CD1c-positive myeloid dendritic cell (primary cell): ENCODE measurements at regions not wholly inside any gene's neighbourhood (a gene's known extent, or its start where the extent isn't known, plus 50 kb on each side); places are given as distances from the start of the nearest gene placed in this dataset.

Experiments
- DNase-seq: peaks from one replicate; pipeline ENCODE4 v3.0.0-alpha.2; 2016; ENCODE audit errors: extremely low spot score

DNA sequence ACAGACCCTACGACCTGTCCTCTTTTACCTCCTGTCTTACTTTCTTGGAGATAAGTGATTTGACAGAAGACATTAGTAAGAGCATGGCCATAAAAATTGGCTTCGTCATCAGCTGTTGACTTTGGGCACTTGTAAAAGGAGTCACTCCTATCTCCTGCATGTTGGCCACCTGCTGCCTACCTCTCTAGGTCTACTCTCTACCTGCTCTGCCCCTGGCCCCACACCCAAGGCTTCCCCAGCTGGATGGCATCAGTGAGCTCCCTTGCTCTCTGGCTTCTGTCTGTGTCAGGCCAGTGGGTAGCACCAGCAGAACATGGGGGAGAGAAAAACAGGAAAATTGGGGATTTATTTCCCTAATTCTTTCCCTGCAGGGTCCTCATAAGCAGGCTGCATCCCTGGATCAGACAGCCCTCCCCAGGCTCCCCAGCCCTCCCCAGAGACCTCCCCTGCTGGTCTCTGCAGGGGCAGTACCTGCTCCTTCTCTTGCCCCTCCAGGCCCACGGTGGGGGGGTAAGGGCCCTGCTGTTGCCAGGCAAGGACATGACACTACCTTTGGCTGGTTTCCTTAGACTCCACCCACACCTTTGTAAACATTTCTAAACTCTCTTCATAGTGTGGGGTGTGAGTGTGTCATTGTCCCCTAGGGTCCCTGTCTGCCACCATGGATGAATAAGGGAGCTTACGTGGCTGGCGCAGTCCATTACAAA, 157.0 kb upstream of the NECTIN1 start:
- DNase-seq = no peak

DNA sequence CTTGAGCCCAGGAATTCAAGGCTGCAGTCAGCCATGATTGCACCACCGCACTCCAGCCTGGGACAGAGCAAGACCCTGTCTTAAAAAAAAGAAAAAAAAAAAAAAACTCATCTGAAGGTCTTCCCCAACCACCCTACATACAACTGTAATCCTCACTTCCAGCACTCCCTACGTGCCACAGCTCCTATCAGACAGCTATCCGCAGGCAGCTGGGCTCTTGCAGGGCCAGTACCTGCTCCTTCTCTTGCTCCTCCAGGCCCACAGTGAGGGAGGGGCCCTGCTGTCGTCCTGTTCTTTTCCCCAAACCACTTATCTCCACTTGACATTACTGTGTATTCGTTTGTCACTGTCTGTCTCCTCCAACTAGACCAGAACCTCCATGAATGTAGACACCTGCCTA, 156.1 kb upstream of the NECTIN1 start:
- DNase-seq = no peak

DNA sequence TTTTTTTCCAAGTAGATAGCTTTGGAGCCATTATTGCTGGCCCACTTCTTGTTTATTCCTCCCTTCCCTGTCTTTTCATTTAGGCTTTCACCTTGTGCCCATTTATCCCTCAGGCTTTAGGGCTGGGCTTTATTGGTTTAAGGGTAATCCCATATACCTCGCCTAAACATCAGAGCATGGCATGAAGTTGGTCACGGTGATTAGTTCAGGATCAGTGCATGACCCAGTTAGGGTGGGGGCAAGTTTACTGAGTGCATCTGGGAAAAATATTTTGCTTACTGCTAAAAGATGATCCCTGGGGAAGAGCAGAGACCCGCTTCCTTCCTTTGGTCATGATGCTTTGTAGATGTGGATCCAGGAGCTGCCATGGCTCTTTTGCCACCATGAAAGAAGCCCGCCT, 153.3 kb upstream of the NECTIN1 start:
- no peak for DNase-seq

DNA sequence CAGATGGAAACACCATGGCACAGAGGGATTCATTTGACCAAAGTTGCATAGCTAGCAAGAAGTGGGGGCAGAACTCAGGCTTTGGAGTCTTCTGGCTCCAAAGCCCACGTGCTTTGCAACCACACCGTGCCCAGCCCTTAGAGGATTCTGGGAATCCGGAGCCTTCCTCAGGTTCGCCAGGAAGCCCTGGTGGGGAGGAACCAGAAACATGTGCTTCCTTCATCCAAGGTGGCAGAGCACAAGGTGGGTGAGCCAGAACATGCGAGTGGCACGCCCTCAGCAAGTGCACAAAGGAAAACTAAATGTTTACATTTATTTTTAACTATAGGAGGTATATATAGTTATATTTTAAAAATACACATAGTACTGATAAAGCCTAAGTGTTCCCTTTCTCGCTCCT, 151.9 kb upstream of the NECTIN1 start:
- DNase-seq = no peak

DNA sequence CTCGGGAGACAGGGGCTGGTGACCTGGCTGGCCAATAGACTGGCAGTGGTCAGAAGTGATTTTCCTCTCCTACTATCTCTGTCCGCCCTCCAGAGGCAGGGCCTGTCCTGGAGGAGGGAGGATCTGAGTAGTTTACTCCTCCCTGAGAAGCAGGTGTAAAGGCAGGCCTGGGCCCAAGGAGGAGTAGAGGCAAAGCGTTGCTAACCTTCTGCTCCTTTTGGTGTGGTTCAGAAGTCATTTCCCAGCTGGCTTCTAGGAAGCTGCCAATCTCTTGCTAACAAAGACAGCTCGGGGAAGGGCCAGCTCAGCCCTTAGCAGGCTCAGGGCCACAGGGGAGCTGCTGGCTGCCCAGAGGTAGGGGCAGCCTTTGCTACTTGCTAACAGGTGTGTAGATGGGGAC, 151.1 kb upstream of the NECTIN1 start:
- no peak for DNase-seq

DNA sequence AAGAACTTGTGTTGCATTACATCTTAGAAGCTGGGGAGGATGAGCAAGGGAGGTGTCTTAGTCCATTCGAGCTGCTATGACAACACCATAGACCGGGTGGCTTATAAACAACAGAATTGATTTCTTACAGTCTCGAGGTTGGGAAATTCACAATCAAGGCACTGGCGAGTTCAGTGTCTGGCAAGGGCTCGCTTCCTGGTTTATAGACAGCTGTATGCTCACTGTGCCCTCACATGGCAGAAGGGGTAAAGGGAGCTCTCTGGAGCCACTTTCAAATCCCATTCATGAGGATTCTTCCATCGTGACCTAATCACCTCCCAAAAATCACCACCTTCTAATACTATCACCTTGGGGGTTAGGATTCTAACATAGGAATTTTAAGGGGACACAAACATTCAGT, 150.0 kb upstream of the NECTIN1 start:
- no peak for DNase-seq

DNA sequence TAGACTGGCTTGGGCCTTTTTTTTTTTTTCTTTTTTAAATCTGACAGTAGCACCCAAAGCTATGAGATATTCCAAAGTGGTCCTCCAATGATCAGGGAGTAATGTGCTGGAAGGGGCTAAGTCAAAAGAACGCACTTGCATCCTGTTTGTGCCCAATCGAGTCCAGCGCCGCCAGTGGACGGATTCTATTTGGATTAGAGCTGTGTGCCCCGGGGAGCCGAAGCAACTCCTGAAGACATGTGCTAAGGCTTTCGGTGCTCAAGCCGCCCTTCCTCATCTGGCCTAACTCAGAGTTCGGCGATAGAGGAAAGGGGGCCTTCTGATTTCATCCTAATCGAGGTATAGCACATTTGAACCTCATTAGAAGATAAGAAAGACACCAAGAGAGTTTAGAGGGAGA, 147.8 kb upstream of the NECTIN1 start:
- no peak for DNase-seq

DNA sequence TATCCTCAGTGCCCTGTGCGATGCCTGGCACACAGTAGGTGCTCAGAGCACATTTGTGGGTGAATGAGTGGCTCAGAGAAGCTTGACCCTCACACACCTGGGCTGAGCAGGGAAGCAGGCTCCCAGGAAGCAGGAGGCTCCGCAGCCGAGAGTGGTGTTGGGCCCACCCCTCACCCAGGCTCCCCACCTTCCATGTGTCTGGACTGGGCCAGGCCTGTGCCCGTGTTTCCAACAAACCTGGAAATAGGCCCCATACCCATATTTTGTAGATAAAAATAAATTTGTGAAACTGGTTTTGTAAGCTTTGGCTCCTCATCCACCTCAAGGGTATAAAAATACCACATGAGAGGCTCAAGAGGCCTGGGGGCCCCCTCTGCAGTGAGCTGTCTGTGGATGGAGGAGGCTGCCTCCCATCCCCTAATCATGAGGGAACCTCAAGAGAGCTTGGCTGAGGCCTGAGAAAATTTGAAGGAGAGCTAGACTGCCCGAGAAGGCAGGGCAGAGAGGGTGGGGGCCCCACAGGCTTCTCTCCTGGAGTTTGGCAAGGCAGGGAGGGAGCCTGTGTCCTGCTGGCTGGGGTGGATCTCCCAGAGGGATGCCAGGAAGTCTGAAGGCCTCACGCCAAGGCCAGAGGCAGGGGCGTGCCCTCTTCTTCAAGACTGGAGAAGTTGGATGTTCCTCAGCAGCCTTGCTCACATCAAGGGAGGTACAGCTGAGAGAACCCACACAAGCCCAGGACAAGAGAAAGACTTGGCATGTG, 147.0 kb upstream of the NECTIN1 start:
- DNase-seq = no peak

DNA sequence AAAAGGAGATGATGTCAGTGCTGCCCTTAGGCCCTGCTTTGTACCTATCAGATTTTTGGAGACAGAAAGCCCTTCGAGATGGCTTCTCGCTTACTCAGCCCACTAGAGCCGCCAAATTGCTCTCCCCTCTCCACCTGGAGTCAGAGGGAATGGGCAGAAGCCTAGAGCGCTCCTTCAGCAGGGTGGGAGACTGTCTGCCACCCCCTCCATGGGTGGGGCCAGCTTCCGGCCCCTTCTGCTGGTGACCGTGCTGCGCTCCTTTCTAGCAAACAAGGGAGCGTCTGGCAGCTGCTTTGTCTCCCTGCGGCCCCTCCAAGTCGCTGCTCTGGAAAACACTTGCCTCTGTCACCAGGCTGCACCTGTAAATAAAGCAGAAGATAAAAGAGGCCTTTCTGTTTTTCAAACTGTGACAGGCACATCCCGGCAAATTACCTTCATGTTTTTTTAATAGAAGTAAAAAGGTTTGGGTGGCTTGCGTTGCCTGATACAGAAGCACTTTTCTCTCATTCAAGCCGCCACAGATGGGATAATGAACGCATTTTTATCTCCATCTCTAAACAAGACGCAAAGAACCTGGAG, 145.7 kb upstream of the NECTIN1 start:
- no peak for DNase-seq

DNA sequence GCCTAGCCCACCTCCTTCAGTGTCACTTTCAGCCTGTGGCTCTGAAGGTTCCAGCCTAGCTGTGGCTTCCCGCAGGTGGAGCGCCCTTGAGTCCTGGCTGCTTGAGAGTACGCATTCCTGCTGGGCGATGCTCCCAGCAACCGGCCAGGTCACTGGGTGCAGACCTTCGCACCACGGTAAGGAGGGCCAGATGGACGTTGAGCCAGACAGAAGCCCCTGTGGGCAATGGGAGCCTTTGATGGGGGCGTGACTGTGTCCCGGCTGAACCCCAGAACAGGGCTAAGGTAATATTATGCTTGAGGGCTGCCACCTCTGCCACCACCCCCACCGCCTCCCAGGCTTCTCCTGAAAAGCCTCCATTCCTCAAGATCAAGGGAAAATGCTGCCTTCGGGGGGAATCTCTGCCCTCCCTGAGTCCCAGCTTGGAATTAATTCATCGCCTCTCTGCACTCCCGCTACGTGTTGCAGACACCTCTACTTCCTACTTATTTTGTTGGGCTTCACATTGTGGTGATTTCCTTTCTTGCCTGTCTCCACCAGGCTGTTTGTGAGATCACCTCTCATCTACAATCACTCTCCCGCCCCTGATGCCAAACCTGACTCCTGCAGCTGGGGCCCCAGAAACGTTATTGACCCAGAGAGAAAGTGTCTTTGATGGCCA, 144.9 kb upstream of the NECTIN1 start:
- DNase-seq = no peak

DNA sequence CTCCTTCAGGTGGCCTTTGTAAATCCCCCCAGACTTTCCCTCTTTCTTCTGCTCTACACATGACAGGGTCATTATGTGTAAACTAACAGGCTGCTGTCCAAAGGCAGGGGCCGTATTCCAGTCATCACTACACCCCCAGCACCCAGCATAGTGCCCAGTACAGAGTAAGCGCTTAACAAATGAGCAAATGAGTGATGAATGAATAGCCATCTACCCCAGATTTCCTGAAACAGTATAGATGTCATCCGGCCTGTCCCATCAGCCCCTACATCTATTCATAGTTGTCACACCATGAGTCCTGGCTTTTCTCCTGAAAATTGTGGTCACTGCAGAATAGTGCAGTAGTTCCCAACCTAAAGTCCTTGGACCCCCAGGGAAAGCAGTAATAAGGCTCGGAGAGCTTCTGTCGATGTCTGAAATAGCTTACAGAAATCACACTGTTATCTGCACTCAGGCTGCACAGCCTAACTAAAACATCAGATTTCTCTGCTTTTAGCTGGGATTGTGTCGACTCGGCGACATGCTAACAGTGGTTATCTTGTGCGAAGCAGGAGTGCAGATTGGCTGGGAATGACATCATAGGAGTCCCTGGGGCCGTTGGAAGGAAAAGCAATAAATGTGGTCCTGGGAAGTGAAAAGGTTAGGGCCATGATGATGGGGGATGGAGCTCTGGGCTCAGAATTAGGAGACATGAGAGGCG, 143.8 kb upstream of the NECTIN1 start:
- DNase-seq = no peak

DNA sequence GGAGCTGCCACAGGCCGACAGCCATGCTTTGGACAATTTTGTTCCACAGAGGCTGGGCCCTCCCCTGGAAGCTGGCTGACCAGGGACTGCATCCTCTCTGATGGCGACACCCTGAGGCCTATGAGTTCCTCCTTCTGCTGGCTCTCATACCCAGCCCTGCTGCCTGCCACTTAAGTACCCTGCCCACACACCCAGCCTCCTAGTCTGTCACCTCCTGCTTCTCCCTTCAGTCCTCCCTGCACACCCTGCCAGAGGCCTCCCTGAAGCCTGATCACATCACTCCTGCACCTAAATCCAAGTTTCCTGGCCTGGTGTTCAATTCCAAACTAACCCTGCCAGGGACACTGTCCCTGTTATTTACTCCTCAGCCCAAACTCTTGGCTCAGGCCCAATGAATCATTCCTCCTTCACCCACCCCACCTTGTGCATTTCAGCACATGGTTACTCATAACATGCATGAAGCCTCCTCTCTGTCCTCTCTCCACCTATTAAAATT, 136.7 kb upstream of the NECTIN1 start:
- no peak for DNase-seq

DNA sequence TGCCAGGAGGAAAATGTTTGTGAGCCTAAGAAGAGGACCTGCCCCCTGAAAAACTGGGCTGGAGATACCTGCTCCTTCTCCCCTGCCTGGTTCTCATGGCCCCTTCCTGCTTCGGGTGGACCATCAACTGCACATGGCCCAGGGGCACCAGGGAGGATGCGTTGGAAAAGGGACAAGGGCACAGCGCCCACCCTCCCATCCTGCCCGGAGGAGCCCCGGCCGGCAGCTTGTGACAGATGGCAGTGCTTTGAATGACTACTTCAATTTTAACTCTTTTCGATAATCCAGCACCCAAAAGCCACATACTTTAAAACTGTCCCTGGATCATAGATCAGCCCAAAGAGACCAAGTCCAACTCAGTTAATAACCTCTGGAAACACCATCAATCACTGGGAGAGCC, 135.8 kb upstream of the NECTIN1 start:
- no peak for DNase-seq

DNA sequence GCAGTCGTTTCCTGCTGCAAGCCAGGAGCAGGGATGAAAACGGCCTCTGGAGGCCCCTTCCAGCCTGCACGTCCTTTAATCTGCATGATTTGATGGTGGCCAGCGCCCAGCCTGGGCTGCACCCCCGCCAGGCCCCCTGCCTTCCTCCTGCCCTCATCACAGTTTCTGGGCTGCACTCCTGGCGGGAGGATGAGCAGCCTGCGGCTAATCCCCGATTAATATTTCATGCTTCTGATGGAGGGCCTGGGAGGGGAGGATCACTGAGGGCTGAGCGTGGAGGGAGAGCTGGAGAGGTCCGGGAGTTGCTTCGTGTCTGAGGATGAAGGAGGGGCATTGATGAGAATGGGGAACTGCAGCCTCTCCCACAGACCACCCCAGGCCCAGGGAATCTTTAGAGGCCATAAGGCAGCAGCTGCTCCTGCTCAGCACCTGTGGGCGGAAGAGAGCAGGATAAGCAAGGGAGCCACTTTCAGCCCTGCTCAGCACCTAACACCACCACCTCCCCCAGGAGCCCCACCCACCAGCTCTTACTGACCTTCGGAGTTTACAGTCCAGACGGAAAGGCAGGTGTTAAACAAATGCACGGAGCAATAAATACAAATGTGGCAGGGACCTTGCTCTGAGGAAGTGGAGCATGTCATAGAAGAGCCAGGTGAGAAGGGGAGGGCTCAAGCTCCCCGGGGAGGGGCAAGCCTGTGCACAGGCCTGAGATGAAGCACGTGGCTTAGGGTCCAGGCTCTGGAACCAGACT, 135.0 kb upstream of the NECTIN1 start:
- no peak for DNase-seq

DNA sequence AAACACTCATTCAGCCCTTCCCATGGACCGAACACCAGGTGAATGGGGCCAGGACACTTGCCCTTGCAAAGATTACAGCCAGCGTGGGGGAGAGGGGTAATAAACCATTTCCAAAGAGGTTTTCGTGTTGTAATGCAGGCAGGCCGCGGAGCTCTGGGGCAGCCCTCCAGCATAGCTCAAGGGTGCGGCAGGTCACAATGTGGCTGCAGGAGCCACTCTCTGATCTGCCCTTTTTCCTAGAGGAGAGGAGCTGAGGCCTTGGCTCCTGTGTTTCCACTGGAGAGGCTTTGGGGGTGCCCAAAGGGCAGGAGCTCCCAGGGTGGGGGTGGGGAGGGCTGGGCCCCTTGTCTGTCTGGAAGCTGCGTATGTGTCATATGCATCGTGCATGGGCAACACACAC, 134.2 kb upstream of the NECTIN1 start:
- DNase-seq = no peak

DNA sequence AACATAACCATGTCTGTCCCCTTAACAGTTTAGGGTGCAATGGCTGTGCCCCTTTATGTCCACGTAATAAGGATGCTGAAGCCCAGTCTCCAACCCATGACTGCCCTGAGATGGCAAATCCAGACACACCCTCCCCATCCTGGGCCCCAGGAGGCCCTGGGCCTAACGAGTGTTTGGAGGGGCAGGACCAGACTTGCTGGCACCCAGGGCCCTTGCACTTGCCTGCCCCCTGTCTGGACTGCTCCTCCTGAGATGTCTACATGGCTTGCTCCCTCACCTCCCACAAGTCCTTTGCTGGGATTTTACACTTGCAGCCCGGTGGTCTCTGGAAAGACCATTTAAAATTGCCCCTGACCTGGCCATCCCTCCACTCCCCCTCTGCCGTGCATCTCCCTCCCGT, 132.2 kb upstream of the NECTIN1 start:
- no peak for DNase-seq

DNA sequence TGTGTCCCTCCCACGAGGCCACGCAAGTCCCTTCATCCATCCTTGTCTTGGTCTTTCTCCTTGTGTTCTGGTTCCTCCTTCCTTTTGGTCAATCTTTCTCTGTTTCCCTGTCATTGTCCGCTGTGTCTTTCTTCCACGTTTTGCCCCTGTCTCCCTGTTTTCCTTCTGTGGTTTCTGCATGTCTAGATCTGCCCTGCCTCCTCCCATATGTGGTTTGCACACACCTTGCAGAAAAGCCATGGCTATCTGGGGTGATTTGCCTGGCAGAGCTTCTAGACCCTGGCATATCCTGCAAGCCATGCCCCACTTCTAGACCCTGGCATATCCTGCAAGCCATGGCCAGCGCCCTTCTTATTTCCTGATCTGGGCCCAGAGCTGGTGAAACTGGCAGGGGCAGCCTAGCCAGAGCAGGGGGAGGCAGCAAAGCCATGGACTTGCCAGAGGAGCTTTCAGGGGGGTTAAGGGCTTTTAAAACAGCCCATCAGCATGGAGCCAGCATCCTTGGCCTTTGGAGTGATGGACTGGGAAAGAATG, 131.6 kb upstream of the NECTIN1 start:
- no peak for DNase-seq

DNA sequence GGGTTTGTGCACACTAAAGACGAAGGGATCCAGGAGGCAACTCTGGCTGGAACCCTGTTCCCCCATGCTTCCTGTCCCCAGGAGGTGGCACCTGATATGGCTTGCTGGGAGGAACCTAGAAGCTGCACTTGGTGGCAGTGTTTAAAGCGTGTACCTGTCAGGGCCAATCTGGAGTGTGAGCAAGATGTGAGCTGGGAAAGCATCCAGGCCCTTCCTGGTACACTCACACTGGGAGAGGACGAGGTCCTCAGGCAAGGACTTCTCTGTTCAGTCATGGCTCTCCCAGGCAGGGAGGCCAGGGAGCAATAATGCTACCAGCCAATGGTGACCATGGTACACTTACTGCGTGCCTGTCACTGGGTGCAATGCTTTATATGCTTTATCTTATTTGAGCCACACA, 130.7 kb upstream of the NECTIN1 start:
- no peak for DNase-seq

DNA sequence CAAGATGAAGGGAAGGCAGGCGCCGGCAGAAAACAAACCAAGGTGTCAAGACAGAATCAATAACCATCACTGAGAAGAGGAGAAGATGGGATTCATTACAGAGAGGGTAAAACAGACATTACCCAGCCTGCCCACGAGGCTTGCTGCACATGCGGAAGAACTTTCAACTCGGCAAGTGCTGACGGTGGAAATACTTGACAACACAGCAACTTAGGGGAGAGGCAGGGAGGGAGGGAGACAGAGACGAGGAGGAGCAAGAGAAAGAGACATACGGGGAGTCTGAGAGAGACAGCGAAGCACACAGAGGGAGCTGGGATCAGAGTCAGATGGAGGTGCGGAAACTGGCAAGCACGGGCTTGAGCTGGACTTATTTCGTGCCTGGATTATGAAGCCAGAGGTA, 129.3 kb upstream of the NECTIN1 start:
- no peak for DNase-seq

DNA sequence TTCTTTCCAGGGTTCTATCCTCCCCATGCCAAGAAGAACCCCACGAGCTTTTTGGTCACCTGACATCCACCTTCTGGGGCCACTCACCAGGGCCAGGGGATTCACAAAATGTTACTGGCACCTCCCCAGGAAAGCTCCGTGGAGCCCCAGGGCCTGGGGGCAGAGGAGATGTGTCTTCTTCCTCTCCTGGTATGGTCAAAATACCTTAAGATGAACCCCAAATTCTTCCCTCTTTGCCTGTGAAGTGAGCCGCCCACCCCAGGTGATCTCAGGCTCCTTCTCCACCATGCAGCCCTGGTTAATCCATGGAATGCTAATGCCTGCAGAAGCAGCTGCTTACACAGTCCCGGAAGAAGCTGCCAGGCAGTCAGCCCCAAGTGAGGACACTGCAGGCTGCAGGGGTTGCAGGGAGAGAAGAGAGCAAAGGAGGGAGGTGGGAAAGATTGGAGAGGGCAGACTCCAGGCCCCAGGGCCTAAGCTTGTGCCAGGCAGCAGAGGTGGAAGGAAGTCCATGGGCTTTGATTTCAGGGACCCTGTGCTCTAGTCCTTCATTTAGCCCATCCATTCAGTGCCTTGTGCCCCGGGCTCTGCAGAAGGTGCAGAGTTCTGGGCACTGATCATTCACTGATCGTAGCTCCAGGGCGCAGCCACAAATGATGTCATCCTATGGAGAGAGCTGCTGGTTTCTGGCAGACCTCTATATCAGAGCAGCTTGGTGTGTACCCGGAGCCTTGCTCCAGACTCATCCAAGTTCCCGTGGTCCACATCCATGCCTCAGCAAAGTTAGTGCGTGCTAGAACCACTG, 127.9 kb upstream of the NECTIN1 start:
- DNase-seq = no peak
